ENCODE measurements at regions not wholly inside any gene's neighbourhood (a gene's known extent, or its start where the extent isn't known, plus 50 kb on each side); places are given as distances from the start of the nearest gene placed in this dataset.
"Not testable (repeated sequence)": the region's sequence is repeated elsewhere in the genome, so short reads cannot be mapped to it uniquely, and the experiment has no call there.

GRCh38 chr18:60123031-60123430 is 223.2 kb downstream of the PMAIP1 start:
- DNase-seq = no peak

- no peak for DNase-seq
Measured at GRCh38 chr18:60122339-60122738, 222.5 kb downstream of the PMAIP1 start.

GRCh38 chr18:60120231-60120750 is 220.5 kb downstream of the PMAIP1 start:
- no peak for DNase-seq

- DNase-seq = no peak
Measured at GRCh38 chr18:60117321-60117720, 217.5 kb downstream of the PMAIP1 start.

- DNase-seq = no peak
Measured at GRCh38 chr18:60113396-60113795, 213.6 kb downstream of the PMAIP1 start.

- DNase-seq = no peak
Measured at GRCh38 chr18:60112369-60112768, 212.6 kb downstream of the PMAIP1 start.

GRCh38 chr18:60111525-60111924 is 211.7 kb downstream of the PMAIP1 start:
- DNase-seq = no peak

- DNase-seq = no peak
Measured at GRCh38 chr18:60110836-60111235, 211.0 kb downstream of the PMAIP1 start.

- no peak for DNase-seq
Measured at GRCh38 chr18:60100778-60101177, 201.0 kb downstream of the PMAIP1 start.

GRCh38 chr18:60099709-60100108 is 199.9 kb downstream of the PMAIP1 start:
- DNase-seq = no peak

- no peak for DNase-seq
Measured at GRCh38 chr18:60096428-60096827, 196.6 kb downstream of the PMAIP1 start.

GRCh38 chr18:60092073-60092472 is 192.3 kb downstream of the PMAIP1 start:
- no peak for DNase-seq

GRCh38 chr18:60090170-60090569 is 190.4 kb downstream of the PMAIP1 start:
- no peak for DNase-seq

- no peak for DNase-seq
Measured at GRCh38 chr18:60082790-60083189, 183.0 kb downstream of the PMAIP1 start.

GRCh38 chr18:60082282-60082681 is 182.5 kb downstream of the PMAIP1 start:
- DNase-seq = no peak

- DNase-seq = no peak
Measured at GRCh38 chr18:60075477-60075876, 175.7 kb downstream of the PMAIP1 start.

GRCh38 chr18:60070631-60071030 is 170.8 kb downstream of the PMAIP1 start:
- no peak for DNase-seq

GRCh38 chr18:60069145-60069544 is 169.3 kb downstream of the PMAIP1 start:
- no peak for DNase-seq

- DNase-seq = no peak
Measured at GRCh38 chr18:60067426-60068210, 167.8 kb downstream of the PMAIP1 start.

- no peak for DNase-seq
Measured at GRCh38 chr18:60066219-60066975, 166.6 kb downstream of the PMAIP1 start.

- no peak for DNase-seq
Measured at GRCh38 chr18:60064271-60064670, 164.5 kb downstream of the PMAIP1 start.

GRCh38 chr18:60062831-60063230 is 163.0 kb downstream of the PMAIP1 start:
- DNase-seq = not testable (repeated sequence)

- DNase-seq = no peak
Measured at GRCh38 chr18:60062396-60062795, 162.6 kb downstream of the PMAIP1 start.

GRCh38 chr18:60060578-60060977 is 160.8 kb downstream of the PMAIP1 start:
- no peak for DNase-seq

All from DMS 273 treated with DMSO at 0.1 percent for 48 hours (cell line).